Left renal cortex interstitium (tissue), 4 donors: ENCODE measurements at regions not wholly inside any gene's neighbourhood (a gene's known extent, or its start where the extent isn't known, plus 50 kb on each side); places are given as distances from the start of the nearest gene placed in this dataset.
"Not testable (repeated sequence)": the region's sequence is repeated elsewhere in the genome, so short reads cannot be mapped to it uniquely, and the experiment has no call there.

Experiments
- DNase-seq, 4 donors: peaks; one replicate each; pipeline ENCODE4 v3.0.0-alpha.2; 2013; ENCODE audit warnings: low read depth in 4 of 4, low spot score in 2 of 4, missing footprints in 1 of 4

GRCh38 chr2:180621366-180621765 is 359.0 kb upstream of the UBE2E3 start:
- no peak for DNase-seq

GRCh38 chr2:180618570-180618969 is 361.8 kb upstream of the UBE2E3 start:
- DNase-seq, result no peak

DNA sequence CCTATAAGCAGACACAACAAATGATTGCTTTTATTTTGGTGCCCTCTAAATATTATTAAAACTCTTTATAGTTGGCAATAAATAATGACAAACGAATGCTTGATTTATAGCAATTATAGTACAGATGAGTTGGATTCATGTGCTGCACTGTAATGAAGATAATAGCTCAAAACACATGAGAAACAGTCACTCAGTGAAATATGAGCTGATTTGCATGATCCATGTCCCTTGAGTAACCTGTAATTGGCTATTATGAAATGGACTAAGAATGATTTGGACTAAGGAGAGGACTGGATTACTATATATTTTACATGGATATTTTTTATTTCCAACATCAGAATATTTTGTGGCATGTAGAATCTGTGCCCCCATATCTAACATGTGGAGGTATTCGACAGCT is 365.6 kb upstream of the UBE2E3 start:
- DNase-seq, result no peak

DNA sequence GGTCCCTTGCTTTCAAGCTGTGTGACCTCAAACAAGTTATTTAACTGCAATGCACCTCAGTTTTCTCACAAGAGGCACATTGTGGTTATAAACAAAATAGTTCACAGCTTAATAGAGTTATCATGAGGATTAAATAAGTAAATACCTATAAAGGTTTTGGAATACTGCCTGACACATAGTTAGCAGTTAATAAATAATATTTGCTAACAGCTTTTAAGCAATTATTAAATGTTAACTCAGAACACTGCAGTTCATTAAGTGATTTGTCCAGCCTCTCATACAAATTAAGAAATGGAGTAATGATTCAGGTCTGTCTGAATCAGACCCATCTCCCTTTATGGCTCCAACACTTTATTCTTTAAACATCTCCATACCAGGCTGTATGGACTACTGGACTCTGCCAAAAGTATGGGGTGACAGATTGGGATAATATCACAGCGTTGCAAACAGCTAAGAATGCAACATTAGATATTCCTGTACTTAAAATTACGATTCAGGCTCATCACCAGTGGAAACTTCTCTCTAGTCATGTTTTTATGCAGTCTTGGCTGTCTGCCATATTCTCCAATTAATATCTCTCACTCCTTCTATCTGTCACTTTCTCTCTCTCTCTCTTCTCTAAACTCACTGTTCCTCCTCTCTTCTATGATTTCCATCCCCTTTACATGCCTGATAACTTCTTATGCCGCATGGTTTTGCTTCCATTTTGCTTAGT is 370.6 kb upstream of the UBE2E3 start:
- no peak for DNase-seq

- no peak for DNase-seq
Observed at GRCh38 chr2:180607514-180608049, 372.8 kb upstream of the UBE2E3 start.

- DNase-seq, result no peak
Observed at GRCh38 chr2:180604077-180604476, 376.3 kb upstream of the UBE2E3 start.

DNA sequence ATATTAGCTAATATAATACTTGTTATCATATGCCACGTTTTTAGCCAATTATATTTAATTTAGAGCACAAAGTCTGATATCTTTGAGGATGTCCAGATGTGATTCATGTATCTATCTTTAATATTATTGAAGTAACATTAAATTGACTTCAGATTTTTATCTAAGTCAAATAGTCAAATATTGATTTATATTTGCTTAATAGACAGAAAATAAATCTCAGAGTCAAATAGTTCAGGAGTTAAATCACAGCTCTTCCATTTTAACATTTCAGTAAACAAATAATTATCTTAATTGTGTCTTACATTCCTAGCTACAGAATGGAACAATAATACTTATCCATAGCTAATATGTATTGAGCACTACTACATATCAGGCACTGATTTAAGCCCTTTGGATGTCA is 379.4 kb upstream of the UBE2E3 start:
- DNase-seq, result no peak

- no peak for DNase-seq
Observed at GRCh38 chr2:180599804-180600203, 380.6 kb upstream of the UBE2E3 start.

DNA sequence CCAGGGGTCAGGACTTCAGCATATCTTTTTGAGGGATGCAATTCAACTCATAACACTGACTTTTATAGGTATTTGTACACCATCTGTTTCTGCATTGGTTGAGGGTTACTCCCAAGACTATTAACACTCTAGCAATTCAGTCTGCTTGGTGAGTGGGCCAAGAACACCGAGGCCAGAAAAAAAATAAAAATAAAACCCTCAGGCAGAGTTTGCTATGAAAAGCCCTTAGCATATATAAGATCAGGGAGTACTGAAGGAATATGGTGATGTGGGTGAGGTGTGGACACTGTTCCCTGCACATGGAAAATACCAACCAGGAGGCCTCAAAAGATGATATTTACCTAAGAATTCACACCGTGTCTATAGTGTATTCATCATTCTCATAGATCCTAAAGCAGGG is 383.2 kb upstream of the UBE2E3 start:
- no peak for DNase-seq

DNA sequence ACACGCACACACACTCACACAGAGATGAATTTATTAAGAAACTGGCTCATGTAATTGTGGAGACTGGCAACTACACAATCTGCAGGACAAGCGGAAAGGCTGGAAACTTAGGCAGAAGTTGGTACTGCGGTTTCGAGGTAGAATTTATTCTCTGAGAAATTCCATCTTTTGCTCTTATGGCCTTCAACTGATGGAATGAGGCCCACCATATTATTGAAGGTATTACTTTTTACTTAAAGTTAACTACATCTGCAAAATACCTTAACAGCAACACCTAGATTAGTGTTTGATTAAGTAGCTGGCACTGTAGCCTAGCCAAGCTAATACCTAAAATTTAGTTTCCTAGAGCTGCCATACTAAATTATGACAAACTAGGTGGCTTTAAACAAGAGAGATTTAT is 384.0 kb upstream of the UBE2E3 start:
- no peak for DNase-seq

DNA sequence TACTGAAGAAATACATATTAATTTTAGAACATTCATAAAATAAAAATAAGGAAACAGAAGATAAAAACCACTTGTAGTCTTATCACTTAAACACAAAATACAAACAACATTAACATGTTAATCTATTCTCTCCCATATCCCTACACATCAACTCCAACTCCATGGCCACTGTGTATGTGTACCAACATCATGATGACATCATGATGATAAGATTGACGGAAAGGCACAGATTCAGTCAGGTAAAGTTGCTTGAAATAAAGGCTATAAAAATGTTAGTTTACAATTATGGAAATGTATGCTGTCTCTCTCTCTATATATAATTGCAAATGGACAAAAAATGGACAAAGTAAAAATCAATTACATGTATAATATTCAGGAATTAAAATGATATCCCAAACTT is 388.5 kb upstream of the UBE2E3 start:
- DNase-seq, result no peak

- not testable (repeated sequence) for DNase-seq
Observed at GRCh38 chr2:180591093-180591781, 389.2 kb upstream of the UBE2E3 start.

DNA sequence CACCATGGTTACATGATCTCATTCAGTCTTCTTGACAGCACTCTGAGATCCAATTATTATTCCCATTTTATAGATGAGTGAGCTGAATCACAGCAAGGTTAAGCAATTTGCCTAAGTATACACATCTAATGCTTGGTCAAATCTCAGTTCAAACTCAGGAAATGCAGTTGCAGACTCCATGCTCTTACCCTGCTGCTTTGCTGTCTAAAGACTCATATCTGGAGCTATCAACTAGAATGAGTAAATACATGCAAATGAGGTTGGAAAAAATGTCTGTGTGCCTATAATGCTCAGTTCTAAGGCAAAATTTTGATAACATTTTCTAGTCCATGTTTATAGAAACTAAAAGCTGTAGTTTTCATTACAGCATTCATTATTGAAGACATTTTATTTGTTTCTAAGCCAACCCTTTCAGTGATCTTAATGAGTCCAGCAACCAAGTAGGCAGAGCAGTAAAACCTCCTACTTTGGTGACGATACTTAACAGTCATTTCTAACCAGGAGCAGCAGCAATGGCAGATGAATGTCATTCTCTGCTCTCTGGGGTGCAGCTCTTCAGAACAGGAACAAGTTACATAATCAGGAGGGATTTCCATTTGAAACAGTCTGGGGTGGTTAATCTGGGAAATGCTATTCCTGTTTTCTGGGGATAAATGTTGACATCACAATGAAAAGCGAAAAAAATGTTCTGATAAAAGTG is 396.8 kb upstream of the UBE2E3 start:
- no peak for DNase-seq

DNA sequence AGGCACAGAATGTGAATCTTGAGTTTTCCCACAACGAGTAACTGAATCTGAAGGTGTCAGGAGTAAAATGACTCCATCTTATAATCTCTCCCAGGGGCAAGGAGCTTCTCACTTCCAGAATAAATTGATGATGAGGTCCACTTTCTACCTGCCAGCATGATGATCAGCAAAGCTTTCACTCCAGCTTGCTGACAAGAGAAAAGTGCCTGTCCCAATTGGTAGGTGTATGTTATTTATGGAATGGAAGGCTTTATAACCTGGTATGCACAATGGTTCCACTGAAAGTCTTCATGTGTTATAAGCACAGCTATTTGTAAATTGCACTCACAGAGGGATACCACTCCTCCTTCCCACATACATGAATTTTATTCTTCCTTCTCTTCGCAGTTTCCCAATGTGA is 401.0 kb upstream of the UBE2E3 start:
- no peak for DNase-seq

DNA sequence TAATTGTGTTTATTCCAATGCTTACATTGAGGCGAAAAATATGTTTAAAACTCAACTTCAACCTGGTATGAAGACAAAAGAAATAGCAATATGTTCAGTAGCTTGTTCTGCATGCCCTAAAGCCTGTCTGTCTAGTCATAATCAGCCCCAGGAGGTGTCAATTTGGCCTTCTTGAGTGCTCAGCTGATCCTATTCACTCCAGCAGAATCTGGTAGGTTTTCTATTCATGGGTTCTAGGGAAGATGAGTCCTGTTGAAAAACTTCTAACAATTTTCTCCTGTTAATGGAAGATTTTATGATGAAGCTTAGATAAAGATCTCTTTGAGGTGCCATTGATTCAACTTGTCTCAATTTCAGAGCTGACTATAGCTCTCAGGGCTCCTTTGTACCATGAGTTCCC is 402.0 kb upstream of the UBE2E3 start:
- no peak for DNase-seq

- no peak for DNase-seq
Observed at GRCh38 chr2:180577567-180577966, 402.8 kb upstream of the UBE2E3 start.

DNA sequence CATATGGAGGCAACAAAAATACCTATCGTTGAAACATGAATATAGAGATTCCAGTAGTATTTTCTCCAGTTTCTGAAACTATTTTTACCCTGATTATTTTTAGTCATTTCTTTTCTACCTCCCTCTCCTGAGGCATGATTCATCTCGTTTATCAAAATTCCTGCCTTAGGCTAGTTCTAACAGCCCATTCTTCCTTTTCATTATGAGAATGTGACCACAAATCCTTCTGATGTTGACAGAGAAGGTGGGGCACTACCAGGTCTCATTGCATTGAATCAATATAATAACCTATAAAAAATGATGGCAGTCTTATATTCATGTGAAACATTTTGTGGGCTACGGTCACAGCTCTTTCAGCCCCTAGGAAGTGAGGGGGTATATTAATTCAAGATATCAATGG is 406.5 kb upstream of the UBE2E3 start:
- no peak for DNase-seq

GRCh38 chr2:180572346-180572745 is 408.1 kb upstream of the UBE2E3 start:
- DNase-seq, result no peak

GRCh38 chr2:180571559-180571958 is 408.8 kb upstream of the UBE2E3 start:
- no peak for DNase-seq

GRCh38 chr2:180570864-180571263 is 409.5 kb upstream of the UBE2E3 start:
- DNase-seq, result no peak

DNA sequence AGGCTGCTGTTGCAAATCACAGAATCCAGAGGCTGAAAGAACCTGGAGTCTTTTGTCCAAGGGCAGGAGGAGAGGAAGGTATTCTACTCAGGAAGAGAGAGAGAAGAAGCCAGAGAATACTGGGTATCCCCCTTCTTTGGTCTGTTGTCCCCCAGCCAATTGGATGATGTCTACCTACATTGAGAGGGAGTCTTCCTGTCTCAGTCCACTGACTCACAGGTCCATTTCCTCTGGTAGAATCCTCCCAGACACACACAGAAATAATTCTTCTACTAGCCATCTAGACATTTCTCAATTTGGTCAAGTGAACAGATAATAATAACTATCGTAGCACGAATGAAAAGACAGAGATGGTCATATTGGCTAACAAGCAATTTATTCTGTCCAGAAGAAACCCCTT is 416.4 kb upstream of the UBE2E3 start:
- DNase-seq, result no peak

- DNase-seq, result no peak
Observed at GRCh38 chr2:180562378-180562777, 418.0 kb upstream of the UBE2E3 start.
